ENCODE measurements at regions not wholly inside any gene's neighbourhood (a gene's known extent, or its start where the extent isn't known, plus 50 kb on each side); places are given as distances from the start of the nearest gene placed in this dataset.

- no peaks in the 10 kb centered on the region for H3K4me1 ChIP-seq (replicated peaks in 1 of 4; ENCODE audit: control insufficient read depth in 3 of 4, insufficient read depth in 4 of 4, low read length in 3 of 4)
- H3K4ac ChIP-seq (replicated peaks; ENCODE audit: insufficient read length, low read depth, low read length) = no peak overlapping the region
- no peak overlapping the region for H2BK20ac ChIP-seq (ENCODE audit: low read length)
- DNase-seq (ENCODE audit: low read depth in 1 of 2, low spot score in 2 of 2) (no peak), FAIRE-seq (no peak)
- ChIA-PET POLR2A (ENCODE audit: partially characterized antibody) (no interaction called here), CTCF (ENCODE audit: partially characterized antibody) (no interaction called here)
- H2BK12ac ChIP-seq (ENCODE audit: low read depth, low read length) = no peak overlapping the region
- no peak overlapping the region for H3K56ac ChIP-seq (replicated peaks; ENCODE audit: insufficient read length, low read depth, low read length)
- H2BK5ac ChIP-seq (ENCODE audit: low read depth, low read length) = no peak overlapping the region
- H3K9ac ChIP-seq (replicated peaks in 1 of 4; ENCODE audit: extremely low read depth in 1 of 4, low read depth in 3 of 4, low read length in 3 of 4) = no peak overlapping the region
- TF ChIP-seq CHD2 (IDR thresholded peaks at IDR 0.05; ENCODE audit: low read length) (no peak), POLR2AphosphoS5 (IDR thresholded peaks at IDR 0.05; ENCODE audit: low read depth, low read length) (no peak)
- no peak overlapping the region for H2BK120ac ChIP-seq (replicated peaks; ENCODE audit: low read depth, low read length)
- no peak overlapping the region for H4K8ac ChIP-seq (ENCODE audit: extremely low read depth, insufficient read depth, low read length)
- H3K4me3 ChIP-seq (ENCODE audit: extremely low read depth in 1 of 4, insufficient read depth in 2 of 4, low read depth in 3 of 4, low read length in 4 of 4) = no peak overlapping the region
- no peak overlapping the region for H2AFZ ChIP-seq (ENCODE audit: low read length)
- no peaks in the 10 kb centered on the region for H3K36me3 ChIP-seq (ENCODE audit: control insufficient read depth in 2 of 4, insufficient read depth in 4 of 4, low read length in 3 of 4)
- H4K20me1 ChIP-seq (replicated peaks in 1 of 2; ENCODE audit: control insufficient read depth in 1 of 2, insufficient read depth in 2 of 2, low read length in 2 of 2) = no peaks in the 10 kb centered on the region
- no peak overlapping the region for H3K4me2 ChIP-seq (ENCODE audit: insufficient read depth in 1 of 2, low read depth in 2 of 2, low read length in 2 of 2)
- H2AK5ac ChIP-seq (ENCODE audit: low read depth, low read length) = no peak overlapping the region
- peaks cover 0 to 4% of the 10 kb centered on the region in 2 experiments; a peak in 1 of 4 replicates for H3K9me3 ChIP-seq (ENCODE audit: insufficient read depth in 2 of 2, low read depth in 1 of 2, low read length in 1 of 2)
- no peak overlapping the region for H4K91ac ChIP-seq (replicated peaks; ENCODE audit: insufficient read length, low read length)
- H2BK15ac ChIP-seq (ENCODE audit: low read length) = no peak overlapping the region
- H3K79me2 ChIP-seq (ENCODE audit: control insufficient read depth in 1 of 2, insufficient read depth in 2 of 2, low read length in 2 of 2) = no peaks in the 10 kb centered on the region
- no peak overlapping the region for H3K23ac ChIP-seq (ENCODE audit: insufficient read length)
- H3K23me2 ChIP-seq (ENCODE audit: low read depth, low read length) = no peaks in the 10 kb centered on the region
- no peaks in the 10 kb centered on the region for H3K79me1 ChIP-seq (ENCODE audit: low read depth, low read length)
- H4K5ac ChIP-seq (ENCODE audit: insufficient read length, low read depth, low read length) = no peak overlapping the region
- no peak overlapping the region for H3K14ac ChIP-seq (ENCODE audit: insufficient read length)
- H3K27me3 ChIP-seq (replicated peaks in 1 of 4; ENCODE audit: control insufficient read depth in 3 of 4, extremely low read depth in 1 of 4, insufficient read depth in 3 of 4, low read length in 3 of 4) = no peaks in the 10 kb centered on the region
- no peak overlapping the region for H3K27ac ChIP-seq (ENCODE audit: low read depth, low read length)
- H3K18ac ChIP-seq (ENCODE audit: extremely low read depth, low read length) = no peak overlapping the region
Observed at GRCh38 chr9:3118081-3118480, 274.2 kb upstream of the PUM3 start.
